ENCODE measurements at regions not wholly inside any gene's neighbourhood (a gene's known extent, or its start where the extent isn't known, plus 50 kb on each side); places are given as distances from the start of the nearest gene placed in this dataset.

DNA sequence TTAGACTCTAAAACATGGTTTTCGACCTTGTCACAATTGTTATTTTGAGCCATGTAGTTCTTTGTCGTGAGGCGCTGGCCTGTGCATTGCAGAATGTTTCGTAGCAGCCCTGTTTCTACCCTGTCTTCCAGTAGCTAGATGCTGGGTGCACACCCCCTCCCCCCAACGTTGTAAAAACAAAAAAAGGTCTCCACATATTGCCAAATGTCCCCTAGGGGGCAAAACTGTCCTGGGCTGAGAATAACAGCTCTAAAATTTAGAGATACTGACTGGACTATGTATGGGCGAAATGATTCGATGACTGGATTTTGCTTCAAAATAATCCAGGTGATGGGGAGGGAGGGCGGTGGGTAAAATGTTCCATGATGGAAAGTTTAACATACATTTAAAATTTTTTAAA, 126.1 kb upstream of the FUT8 start:
- peak; percentile 29 for DNase-seq

DNA sequence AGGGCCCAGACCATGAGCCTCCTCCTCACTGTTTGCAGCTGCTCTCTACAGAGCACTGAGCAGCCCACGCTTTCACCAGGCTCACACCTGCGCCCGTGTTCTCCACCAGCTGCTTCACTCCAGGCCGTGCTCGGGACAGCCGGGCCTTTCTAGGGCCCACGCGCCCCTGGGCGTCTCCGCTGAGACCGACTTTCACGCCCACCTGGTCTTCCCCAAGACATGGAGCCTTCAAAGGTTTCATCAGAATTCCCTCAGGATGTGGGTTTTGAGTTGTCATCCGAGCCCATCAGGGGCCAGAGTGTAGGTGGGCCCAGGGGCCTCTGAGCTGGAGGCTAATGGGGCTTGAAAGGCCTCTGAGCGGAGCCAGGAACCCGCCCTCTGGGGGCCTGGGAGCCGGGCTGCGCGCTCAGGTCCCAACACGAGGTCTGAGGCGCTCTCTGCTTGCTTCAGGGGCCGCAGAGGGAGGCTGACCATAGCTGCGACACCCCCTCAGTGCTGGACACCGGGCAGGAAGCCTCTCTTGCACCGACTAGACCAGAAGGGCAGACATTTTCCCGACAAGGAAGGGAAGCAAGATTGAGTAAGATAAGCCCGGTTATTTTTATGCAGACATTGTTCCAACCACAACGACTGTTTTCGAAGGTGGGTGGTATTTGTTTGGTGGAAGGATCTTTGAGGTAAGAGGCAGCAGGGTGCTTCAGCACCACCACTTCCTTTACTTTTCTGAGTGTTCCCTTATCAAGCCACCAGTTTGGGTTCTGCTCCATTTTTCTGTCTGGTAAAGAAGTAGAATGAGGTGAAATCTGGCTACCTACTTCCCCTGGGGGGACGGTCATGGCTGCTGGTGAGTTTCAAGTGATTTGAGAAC, 125.0 kb upstream of the FUT8 start:
- peak; percentile 66 for DNase-seq

DNA sequence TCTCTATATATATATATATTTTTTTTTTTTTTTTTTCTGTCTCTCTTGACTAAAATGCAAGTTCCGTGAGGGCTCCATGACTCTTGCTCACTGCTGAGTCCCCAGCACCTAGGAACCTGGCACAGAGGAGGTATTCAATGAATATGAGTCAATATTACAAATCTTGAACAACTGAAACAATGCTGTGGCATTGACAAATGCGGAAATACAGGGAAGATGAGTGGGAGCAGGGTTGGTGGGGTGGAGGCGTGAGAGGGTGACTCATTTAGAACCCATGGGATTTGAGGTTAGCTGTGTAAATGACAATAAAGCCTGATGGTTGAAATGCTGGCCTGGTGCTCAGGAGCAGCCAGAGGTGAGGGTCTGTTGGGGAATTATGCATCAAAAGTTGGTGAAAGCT, 121.7 kb upstream of the FUT8 start:
- no peak for DNase-seq

DNA sequence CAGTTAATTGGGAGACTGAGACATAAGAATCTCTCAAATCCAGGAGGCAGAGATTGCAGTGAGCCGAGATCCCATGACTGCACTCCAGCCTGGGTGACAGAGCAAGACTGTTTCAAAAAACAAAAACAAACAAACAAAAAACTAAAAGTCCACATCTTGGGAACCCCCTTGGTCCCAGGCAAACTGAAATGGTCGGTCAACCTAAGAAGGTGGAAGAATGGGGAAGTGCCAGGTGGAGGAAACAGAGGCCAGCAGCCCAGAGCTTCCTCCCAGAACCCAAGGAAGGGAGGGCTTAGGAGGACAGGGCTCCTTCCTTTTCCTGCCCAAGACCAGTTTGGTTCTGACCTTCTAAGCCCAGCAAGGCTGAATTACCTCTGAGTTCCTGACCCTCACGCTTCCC, 121.0 kb upstream of the FUT8 start:
- no peak for DNase-seq

DNA sequence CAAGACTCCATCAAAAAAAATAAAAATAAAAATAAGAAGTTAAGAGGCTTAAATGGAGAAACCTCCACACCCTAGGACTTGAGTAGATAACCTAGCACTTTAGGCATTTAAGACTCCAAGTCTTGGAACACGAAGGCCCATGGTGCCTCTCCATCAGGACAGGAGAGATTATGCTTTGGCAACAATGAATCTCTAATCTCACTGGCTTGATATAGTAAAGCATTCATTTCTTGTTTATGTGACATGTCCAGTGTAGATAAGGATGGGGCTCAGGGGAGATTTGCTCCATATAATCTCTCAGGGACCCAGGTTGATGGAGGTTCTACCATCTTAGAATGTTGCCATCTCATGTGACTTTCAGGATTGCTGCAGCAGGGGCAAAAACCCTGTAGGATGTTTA, 117.7 kb upstream of the FUT8 start:
- DNase-seq: no peak

DNA sequence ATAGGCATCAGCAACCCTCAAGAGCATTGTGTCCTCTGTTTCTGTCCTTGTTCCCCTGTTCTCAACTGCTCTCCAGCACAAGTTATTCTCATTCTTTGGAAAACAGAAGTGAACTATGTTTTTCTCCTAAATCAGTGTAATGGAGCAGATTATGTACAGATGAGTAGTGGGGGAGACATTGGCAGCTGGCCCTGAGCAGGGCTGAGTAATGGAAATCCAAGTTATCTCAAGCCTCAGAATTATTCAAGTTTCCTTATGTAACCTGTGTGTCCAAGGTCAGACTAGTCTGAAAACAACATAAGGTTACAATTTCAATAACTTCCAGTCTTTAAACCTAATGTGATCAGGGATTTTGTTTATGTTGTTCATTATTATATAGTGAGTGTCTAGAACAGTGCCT, 116.1 kb upstream of the FUT8 start:
- DNase-seq: no peak

DNA sequence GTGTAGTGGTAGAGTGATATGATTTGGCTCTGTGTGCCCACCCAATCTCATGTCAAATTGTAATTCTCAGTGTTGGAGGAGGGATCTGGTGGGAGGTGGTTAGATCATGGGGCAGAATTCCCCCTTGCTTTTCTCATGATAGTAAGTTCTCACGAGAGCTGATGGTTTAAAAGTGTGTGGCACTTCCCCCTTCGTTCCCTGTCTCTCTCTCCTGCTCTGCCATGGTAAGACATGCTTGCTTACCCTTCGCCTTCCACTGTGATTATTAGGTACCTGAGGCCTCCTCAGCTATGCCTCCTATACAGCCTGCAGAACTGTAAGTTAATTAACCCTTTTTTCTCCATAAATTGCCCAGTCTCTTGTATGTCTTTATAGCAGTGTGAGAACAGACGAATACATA, 115.7 kb upstream of the FUT8 start:
- no peak for DNase-seq

DNA sequence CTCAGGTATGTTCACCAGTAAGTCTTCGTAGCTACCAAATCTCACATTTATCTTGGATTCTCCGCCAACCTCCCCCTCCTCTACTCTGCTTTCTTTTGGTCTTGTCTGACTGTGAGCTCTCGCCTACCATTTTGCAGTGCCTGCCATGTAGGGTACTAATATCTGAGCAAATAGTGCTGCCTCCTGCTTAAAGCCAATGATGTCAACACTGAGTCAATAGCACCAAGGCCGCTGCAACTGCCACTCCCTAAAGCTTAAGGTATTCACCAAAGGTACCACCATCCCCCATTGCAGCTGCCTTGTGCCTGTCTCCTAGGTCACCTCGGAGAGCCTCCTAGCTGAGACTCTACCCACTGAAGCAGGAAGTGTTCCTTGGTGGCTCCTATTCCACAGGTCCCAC, 114.8 kb upstream of the FUT8 start:
- DNase-seq: no peak

DNA sequence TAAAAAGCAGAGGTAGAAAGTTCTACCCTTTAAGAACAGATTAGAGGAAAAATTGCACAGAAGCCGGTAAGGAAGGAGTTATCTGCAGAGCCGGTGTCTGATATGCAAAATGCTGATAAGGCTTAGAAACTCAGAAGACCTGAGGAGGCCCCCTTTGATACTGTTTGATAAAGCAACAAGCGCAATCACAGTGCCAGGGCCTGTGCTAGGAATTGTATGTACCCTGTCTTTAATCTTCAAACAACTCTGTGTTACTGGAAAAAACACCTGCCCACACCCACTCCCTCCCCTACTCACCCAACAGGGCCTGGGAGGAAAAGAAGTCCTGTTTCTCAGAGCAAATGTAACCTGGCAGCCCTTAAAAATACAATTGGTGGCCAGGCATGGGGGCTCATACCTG, 112.7 kb upstream of the FUT8 start:
- DNase-seq: no peak

DNA sequence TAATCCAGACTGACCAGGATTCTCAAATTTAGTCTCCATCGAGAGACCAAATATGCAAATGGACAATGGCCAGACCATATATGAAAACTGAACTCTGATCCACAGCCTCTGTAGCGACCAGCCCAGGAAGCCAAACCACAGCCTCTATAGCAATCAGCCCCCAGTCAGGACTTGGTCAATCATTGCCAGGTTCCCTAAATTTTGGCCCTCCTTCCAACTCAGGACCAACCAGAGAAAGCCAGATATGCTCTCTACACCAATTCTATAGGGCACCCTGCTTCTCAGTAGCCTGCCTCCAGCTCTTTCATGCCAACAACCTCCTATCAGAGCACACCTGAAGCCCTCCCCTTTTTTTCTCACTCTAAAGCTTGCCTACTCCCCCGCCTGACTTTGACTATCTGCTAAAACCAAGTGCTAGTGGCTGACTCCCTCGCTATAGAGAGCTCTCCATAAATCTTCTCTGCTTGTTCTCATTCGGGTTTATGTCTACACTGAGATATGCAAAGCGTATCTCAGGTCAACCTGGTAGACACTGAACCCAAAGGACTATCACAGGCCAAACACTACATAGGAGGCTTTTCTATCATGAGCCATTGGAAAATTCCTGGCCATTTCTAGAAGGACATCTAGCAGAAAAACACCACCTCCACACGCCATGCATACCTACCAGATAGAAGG, 110.5 kb upstream of the FUT8 start:
- no peak for DNase-seq

DNA sequence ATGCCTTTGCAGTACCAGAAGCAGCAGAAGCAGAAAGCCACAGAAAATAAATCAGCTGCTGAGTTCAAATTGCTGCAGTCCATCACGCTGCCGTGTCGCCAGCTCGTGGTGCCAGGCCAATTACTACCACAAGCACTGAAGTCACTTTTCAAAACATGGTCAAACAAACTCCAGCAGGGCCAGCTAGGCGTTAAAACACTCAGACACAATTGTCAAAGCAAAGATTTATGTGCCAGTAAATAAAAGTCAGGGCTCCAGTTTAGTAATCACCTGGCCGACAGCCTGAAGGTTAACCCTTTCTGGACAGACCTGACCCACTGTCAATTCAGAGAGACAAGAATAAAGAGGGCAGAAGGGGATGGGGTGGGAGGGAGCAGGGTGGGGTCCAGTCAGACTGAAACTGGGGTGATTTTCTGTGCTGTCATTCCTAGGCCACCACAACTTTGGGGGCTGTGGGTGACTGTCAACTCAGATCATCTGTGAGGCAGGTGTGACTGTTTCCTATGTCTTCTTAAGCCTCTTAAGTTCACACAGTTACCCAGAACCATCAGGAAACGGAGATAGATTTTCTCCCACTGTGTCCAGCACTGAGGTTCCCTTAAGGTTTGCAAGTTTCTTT, 109.8 kb upstream of the FUT8 start:
- no peak for DNase-seq

DNA sequence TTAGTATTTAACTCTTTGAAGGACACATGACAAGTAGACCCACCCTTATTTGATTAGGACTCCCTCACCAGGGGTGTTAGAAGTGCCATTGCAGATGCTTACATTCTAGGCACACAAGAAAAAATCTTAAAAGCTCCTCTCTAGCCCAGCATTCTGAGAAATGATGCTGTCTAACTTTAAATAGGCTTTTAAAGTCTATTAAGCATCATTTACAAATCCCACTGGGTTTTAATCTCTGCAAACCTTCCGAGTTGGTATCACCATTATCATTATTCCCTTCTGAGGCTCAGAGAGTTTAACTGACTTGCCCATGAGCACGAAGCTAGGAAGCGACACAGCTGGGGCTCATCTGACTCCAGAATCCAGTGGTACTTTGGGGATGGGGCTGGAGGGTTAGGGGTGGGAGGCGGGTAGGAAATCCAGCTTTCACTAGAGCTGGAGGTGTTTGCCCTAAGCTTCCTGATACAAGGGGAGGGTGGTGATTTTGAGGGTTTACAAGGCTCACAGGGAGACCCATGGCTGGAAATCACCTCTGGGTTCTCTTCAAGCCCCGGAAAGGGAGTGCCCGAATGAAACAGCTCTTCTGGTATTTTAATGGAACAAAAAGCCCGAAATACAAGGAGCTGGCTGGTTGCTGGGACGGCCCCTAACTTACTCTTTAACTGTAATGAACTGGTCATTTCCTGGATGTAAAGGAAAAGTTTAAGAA, 109.2 kb upstream of the FUT8 start:
- no peak for DNase-seq

DNA sequence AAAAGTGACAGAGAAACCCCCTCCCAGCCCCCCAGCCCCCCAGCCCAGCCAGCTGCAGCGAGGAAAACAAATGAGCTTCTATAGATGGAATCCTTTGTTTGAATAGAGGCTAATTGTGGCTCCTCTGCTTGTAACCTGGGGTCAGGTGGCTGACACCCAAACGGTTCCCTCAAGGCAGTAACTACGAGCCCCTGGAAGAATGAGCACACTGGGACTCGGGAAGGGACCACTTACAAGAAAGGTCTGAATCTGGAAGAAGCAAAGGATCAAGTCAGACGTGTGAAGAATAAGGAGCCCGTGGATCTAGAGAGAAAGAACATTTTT, 108.7 kb upstream of the FUT8 start:
- DNase-seq: no peak

DNA sequence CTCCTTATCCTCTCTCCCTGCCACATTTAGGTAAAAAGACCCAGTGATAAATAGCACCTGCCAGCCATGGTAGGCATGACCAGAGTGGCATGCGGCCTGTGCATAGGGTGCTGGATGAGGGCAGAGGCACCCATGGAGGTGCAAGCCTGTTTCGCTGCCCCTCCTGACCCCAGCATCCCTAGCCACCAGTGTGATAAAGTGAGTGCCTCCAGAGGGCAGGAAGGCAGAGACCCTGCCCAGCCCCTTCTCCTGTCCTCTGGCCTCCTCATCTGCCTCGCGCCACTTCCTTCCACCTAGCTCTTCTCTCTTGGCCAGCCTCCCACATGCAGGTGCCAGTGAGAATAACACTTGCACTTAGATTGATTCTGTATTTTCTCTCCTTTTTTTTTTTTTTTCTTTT, 108.3 kb upstream of the FUT8 start:
- no peak for DNase-seq

DNA sequence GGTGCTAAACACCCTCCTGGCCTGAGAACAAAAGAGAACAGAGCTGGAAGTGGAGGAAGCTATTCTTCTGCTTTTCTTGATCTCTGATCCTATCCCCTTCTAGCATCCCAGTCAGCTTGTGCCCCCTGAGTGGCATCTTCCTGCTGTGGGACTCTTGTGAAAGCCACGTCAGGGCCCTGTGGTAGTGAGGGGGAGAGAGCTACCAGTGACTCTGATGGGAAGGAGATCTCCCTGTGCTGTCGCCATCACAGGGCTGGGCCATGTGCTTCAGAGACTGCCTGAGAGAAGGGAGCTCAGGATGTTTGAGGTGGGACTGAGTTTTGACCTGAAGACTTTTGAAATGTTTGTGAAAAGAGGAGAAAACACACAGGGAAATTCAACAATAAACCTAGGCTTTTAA, 107.6 kb upstream of the FUT8 start:
- no peak for DNase-seq

DNA sequence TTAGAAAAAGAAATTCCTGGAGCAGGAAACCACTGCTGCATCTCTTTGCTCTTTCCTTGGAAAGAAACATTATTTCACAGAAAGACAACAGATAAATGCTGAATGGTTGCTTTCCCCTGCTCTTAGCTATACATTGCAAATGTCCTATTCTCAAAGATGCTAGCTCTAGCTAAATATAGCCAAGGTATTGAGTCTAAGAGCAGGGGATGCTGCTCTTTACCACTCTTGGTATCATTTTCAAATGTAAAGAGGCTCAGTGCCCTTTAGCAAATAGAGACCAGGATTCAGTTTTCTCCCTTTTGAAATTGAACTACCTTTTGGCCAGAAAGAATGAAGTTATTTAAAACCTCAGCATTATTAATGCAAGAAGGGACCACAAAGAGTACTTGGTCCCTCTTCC, 104.0 kb upstream of the FUT8 start:
- no peak for DNase-seq

DNA sequence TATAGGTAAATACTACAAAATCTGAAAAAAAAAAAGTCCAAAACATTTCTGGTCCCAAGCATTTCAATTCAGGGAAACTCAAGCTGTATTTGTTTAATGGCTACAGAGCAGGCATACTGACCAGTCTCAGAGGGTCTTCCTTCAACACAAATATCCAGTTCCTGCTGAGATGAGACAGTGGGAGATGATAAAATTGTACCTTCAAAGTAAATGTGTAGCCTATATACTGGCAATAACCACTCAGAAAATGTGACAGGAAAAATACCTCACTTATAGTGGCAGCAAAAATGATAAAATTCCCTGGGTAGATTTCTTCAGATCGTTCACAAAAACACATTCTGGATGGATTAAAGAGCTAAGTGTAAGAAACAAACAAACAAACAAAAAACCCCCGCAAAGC, 102.0 kb upstream of the FUT8 start:
- no peak for DNase-seq

DNA sequence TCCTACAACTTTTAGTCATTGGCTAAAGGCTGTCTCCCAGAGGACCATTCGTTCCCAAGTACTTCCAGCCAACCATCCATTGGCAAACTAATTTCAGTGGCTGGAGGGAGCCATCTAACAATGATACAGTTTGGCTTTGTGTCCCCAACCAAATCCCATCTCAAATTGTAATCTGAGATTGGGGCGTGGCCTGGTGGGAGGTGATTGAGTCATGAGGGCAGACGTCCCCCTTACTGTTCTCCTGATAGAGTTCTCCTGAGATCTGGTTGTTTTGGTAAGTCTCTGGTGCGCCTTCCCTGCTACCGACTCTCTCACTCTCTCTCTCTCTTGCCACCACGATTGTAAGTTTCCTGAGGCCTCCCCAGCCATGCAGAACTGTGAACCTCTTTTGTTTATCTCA, 99.7 kb upstream of the FUT8 start:
- DNase-seq: no peak

DNA sequence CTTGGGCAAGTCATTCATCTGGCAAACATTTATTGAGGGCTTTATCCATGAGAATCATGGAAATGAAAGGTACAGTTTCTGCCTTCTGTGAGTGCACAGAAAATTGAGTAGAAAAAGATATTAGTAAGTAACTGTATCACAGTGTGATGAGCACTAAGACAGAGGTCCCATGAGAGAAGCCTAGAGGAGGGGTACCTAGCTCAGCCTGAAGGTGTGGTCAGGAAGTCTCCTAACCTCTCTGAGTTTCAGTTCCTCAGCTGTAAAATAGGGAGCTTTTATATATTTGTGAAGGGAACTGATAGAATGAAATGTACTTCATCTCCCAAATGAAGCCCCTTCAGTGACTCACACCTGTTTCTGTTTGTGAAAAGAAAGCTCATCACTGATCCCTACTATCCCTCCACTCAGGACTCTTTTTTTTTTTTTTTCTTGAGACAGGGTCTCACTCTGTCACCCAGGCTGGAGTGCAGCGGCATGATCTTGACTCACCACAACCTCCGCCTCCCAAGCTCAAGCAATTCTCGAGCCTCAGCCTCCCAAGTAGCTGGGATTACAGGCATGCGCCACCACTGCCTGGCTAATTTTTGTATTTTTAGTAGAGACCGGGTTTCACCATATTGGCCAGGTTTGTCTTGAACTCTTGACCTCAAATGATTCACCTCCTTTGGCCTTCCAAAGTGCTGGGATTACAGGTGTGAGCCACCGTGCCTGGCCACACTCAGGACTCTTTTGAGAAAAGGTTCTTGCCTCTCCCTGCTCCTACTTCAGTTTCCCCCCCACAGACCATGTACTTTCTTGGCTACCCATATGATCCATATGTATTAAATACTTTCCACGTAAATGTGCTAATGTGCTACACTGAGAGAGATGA, 93.7 kb upstream of the FUT8 start:
- no peak for DNase-seq

DNA sequence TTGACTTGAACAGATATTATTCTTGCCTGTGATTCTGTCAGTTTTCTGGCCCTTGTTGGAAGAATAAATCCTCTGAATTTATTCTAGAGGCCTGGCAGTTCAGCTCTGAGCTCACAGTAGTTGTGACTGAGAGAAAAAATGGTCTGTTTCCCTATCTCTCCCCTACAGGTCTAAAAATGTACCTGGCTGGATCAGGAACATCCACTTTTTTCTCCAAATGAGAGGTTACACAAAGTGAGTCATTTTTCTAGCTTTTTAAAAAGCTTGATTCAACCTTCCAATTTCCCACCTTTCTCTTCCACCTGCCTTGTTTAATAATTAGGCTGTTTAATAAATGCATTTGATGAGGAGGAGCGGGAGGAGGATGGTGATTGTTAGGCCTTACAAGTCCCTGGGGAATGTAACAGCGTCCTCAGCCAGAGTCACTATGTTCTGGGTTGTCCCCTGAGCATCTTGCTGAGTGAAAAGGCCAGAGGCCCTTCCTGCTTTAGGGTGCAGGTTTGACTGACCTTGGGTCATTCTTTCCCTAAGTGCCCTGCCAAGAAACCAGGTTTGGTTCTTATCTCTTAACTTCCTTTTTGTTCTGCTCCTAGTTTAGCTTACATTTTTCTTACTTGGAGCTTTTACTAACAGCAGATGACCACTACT, 91.7 kb upstream of the FUT8 start:
- DNase-seq: no peak

DNA sequence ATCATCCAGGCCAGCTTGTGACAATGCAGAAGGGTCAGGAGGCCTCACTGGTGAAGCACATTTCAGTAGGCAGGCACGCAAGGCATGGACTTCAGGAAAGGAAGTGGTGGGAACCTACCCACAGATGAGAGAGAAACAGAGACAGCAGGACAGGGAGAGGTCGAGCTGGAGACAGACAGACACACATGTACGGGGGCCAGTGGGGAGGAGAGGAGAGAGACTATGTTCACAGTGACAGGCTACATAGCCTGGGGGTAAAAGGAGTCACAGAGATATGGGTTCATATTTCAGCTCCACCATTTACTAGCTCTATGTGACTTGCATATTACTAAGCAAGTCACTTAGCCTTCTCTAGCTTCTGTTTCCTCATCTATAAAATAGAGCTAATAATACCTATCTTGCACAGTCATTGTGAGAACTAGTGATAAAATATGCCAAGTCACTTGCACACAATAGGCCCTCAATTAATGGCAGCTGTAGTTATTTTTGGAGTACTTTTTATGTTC, 91.1 kb upstream of the FUT8 start:
- no peak for DNase-seq

DNA sequence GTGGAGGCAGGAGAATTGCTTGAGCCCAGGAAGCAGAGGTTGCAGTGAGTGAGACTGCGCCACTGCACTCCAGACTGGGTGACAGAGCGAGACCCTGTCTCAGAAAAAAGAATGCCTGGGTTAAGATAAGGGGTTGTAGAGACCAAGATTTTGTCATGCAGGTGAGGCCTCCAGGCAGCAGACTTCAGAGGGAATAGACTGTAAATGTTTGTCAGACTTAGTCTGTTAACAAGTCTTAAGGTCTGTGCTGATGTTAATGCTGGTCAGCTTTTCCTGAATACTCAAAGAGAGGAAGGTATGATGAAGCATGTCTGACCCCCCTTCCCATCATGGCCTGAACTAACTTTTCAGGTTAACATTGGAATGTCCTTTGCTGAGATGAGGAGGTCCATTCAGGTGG, 83.0 kb upstream of the FUT8 start:
- DNase-seq: no peak

Data from CD4-positive, alpha-beta T cell treated with Interleukin-21 for 1 hour (primary cell).